B cell (primary cell): ENCODE measurements at regions not wholly inside any gene's neighbourhood (a gene's known extent, or its start where the extent isn't known, plus 50 kb on each side); places are given as distances from the start of the nearest gene placed in this dataset.

Source experiments
- EZH2 ChIP-seq: IDR thresholded peaks from 2 replicates; pipeline ENCODE4 v1.6.1; 2012; ENCODE audit warnings: borderline replicate concordance, low read depth, mild to moderate bottlenecking, moderate library complexity, low read length; ENCODE audit not compliant: insufficient read depth, poor library complexity, severe bottlenecking
- TF ChIP-seq, protein P1 (sequence below): fragments of 200-600 bp; IDR thresholded peaks from one replicate; pipeline ENCODE4 v1.8.0; 2022; ENCODE audit warnings: antibody characterized with exemption, mild to moderate bottlenecking

DNA sequence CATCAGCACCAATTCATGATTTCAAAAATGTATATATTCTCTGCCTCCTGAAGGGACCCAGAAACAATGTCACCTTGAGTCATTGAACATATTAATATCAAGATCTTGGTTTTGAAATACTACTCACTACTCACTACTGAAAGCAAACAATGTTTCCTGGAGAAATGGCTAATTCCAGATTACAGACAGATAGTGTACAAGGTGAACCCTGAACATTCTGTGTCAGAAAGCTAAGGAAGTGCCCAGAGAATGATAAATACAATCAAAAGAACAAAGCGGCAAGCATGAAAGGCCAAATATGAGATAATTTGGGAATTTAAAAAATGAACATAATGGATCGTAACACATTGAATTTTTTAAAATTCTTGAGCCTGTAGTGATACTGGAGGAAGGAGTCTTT lies 101.5 kb upstream of the TENT5A start:
- TF ChIP-seq EZH2, result no peak
- TF ChIP-seq, protein P1, sequence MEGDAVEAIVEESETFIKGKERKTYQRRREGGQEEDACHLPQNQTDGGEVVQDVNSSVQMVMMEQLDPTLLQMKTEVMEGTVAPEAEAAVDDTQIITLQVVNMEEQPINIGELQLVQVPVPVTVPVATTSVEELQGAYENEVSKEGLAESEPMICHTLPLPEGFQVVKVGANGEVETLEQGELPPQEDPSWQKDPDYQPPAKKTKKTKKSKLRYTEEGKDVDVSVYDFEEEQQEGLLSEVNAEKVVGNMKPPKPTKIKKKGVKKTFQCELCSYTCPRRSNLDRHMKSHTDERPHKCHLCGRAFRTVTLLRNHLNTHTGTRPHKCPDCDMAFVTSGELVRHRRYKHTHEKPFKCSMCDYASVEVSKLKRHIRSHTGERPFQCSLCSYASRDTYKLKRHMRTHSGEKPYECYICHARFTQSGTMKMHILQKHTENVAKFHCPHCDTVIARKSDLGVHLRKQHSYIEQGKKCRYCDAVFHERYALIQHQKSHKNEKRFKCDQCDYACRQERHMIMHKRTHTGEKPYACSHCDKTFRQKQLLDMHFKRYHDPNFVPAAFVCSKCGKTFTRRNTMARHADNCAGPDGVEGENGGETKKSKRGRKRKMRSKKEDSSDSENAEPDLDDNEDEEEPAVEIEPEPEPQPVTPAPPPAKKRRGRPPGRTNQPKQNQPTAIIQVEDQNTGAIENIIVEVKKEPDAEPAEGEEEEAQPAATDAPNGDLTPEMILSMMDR, result no peak
